Stimulated activated CD8-positive, alpha-beta memory T cell treated with anti-CD3 and anti-CD28 coated beads, Interleukin-7, amount 100 ng/mL, for 48 hours (primary cell): ENCODE measurements at regions not wholly inside any gene's neighbourhood (a gene's known extent, or its start where the extent isn't known, plus 50 kb on each side); places are given as distances from the start of the nearest gene placed in this dataset.

Source experiments
- DNase-seq, 2 donors: peaks; one replicate each; pipeline ENCODE4 v3.0.0-alpha.2; 2020; ENCODE audit warnings: low read depth in 1 of 2; ENCODE audit errors: extremely low read depth in 1 of 2

GRCh38 chr2:240208631-240209211 is 68.3 kb upstream of the OTOS start:
- DNase-seq: no peak

GRCh38 chr2:240209493-240209892 is 69.0 kb upstream of the OTOS start:
- DNase-seq: no peak

DNA sequence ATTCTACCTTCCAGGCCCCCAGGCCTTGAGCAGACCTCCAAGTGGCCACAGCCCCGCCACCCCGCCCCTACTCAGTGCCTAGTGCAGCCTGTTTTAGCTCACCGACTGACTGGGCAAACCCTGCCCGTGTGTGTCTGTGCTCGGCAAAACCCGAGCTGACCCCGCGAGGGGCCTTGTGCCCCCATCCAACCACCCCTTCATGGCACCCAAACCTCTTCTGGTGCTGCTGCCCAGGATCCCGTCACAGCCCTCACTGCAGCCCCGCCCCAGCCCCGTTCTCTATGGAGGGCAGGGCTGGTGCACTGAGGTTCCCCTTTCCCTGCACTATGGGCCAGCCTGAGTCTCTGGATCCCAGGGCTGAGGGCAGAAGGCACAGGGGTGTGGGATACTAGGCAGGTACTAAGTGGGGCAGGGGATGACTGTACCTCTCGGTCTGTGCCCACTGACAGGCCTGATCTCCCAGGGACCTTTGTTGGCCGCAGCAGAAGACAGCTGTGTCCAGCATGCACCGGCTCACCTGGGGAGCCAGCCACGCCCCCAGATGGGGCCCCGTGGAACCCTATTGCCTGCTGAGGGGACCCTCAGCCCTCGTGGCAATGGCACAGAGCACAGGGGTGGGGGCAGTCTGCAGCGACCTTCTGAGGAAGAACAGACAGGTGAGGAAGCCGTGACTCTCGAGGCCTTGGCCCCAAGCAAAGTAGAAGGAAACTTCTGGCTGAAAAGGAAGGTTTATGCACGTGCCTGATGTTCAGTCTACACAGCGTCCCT is 69.9 kb upstream of the OTOS start:
- DNase-seq: no peak

- DNase-seq: no peak
Observed at GRCh38 chr2:240211096-240211495, 70.6 kb upstream of the OTOS start.

- no peak for DNase-seq
Observed at GRCh38 chr2:240211598-240212424, 71.4 kb upstream of the OTOS start.

DNA sequence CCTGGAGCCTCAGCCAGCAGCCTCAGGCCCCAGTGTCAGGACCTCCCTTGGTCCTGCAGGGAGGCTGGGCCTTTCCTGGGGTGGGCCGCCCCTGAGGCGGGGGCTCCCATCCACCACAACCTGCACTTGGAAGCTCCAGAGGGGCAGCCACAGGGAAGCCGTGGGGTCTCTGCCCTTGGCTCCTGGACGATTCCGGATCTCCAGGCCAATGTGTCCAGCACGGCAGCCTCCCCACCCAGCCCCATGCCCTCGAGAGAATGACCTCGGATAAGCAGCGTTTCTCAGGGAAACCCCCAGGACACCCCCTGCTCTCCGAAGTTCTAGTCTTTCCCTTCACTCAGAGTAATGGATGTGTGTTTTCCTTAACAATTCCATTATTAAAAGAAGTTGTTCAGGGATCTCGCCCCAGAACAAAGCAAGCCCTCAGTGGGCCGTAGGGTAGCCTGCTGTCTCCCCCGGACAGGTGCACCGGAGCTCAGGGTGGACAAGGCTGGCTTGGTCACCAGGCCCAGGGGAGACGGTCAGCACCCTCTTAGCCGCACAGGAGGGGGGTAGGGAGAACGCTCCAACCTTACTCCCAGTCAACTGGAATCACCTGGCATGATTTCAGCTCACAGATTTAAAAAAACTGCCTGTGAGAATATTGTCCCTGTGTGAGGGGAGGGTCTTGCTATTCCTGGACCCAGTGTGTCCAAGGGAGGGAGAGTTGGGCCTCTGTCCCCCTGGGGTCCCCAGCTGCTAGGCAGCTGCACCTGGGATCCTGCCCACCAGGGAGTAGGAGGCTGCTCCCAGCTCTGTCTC is 72.2 kb upstream of the OTOS start:
- no peak for DNase-seq

DNA sequence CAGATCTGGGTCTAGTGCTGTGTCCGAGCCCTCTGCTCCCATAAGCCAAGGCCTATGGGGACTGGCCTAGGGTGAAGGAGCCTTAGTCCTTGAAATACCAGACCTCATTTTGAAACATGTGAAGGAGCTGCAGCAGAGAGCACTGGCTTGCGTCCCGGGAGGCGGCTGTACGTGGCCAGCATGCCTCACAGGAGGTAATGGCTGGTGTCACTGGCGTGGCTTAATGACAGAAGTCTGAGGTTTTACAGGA is 72.7 kb upstream of the OTOS start:
- no peak for DNase-seq

GRCh38 chr2:240213476-240214421 is 73.3 kb upstream of the OTOS start:
- no peak for DNase-seq

DNA sequence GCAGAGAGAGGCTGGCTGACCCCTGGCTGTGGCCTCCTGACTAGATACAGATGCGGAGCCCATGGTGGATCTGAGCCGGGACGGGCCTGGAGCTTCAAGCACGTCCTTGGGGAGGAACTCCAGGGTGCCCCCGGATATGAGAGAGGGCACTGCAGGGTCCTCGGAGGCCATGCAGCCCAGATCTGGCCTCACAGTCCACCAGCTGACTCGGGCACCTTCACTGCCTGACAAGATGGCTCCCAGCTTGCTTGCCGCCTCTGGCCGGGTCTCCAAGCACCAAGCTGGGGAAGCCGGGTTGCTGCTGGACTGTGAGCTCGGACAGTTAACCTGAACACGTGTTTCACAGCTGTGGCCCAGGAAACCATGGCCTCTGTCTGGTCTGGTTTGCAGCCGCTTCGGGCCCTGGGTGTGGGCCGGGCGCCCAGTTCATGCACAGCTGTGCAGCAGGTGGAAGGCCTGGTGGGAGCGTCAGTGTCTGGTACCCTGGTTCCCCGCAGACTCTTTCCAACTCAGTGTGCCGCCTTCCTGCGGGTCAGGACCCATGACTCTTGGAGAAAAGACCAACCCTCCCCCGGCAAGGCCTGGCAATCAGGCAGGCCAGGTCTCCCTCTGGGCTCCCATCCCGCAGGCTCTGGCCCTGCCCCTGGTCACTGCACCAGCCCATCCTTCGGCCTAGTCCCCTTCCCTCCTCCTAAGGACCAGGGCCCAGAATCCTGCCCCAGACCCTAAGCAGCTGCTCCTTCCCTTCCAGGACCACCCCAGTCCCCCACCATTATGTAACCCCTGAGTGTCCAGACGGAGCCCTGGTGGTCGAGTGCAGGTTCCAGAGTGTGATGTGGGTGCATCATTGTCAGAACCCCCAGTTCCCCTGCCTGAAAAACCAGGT is 74.6 kb upstream of the OTOS start:
- DNase-seq: no peak

GRCh38 chr2:240215676-240216051 is 75.2 kb upstream of the OTOS start:
- DNase-seq: no peak

DNA sequence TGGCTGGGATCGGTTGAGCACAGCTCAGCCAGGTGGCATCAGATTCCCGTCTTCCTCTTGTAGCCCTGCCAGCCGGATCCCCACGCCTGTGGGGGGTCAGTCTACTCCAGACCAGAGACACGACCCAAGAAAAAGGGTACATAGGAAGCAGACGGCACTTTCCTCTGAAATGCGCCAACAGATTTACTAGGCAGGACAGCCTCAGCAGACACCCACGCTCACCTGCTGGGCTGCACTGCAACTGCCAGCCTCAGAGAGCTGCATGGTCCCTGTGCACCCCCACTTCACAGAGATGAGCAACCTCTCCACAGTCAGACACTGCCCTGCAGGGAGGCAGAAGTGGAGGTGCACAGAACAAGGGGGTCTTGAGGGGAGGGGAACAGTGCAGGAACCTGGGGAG is 75.7 kb upstream of the OTOS start:
- no peak for DNase-seq

- no peak for DNase-seq
Observed at GRCh38 chr2:240217431-240218301, 77.2 kb upstream of the OTOS start.

- DNase-seq: no peak
Observed at GRCh38 chr2:240219208-240219890, 78.9 kb upstream of the OTOS start.

DNA sequence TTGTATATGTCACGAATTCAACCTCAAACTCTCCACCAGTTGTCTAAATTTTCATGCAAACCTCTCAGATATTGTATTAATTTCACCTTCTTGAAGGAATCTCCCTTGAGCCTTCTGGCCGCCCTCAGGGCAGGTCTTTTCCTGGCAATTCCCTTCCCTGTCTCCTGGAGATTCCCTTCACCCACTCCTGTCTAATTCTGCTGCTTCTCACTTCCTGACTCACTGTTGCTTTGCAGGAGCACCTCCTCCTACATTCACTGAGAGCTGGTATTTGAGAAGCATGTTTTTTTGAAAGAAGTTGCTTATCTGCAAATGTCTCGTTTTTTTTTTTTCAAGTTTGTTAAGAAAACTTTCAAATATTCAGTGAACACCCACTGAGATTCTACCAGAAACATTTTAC is 79.9 kb upstream of the OTOS start:
- no peak for DNase-seq

- no peak for DNase-seq
Observed at GRCh38 chr2:240223631-240224030, 83.2 kb upstream of the OTOS start.

DNA sequence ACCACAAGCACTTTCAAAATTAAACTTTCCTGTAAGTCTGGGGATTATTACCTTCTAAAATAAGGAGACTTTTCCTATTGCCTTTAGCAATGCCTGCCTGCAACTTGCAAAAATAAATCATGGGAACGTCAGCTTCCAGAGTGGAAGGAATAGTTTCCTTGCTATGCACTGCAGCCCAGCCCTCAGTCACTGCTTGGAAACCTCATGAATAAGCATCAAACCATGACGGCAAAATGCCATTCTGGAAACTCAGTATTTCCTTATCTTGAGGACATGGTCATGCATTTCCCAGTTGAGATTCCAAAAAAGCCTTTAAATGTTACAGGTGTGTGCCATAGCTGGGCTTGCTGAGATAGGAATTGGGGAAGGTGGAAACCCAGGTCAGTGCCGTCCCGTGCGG is 84.2 kb upstream of the OTOS start:
- no peak for DNase-seq

- no peak for DNase-seq
Observed at GRCh38 chr2:240225131-240225530, 84.7 kb upstream of the OTOS start.
